HG02642 (cell line): ENCODE measurements at regions not wholly inside any gene's neighbourhood (a gene's known extent, or its start where the extent isn't known, plus 50 kb on each side); places are given as distances from the start of the nearest gene placed in this dataset.

Source experiments
- ATAC-seq: cut with Tn5 transposase; IDR thresholded peaks from one replicate; pipeline ENCODE4 v1.9.1; 2021; ENCODE audit warnings: mild to moderate bottlenecking; ENCODE audit not compliant: unreplicated experiment, poor library complexity

DNA sequence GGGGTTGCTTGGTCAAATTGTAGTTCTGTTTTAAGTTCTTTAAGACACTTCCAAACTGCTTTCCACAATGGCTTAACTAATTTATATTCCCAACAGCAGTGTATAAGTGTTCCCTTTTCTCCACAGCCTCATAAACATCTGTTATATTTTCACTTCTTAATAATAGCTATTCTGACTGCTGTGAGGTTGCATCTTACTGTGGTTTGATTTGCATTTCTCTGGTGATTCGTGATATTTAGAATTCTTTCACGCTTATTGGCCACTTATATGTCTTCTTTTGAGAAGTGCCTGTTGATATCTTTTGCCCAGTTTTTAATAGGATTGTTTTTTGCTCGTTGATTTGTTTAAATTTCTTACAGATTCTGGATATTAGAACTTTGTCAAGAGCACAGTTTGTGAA is 278.6 kb upstream of the ITM2A start:
- ATAC-seq = no peak

DNA sequence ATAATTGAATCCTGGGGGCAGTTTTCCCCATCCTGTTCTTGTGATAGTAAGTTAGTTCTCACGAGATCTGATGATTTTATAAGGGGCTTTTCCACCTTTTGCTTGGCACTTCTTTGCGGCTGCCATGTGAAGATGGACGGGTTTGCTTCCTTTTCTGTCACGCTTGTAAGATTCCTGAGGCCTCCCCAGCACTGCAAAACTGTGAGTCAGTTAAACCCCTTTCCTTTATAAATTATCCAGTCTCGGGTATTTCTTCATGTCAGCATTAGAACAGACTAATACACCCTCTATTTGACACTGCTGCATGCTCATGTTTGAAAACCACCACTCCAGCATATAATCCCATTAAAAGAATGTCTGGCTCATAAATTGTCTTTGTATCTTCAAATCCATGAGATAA is 264.4 kb upstream of the ITM2A start:
- no peak for ATAC-seq

DNA sequence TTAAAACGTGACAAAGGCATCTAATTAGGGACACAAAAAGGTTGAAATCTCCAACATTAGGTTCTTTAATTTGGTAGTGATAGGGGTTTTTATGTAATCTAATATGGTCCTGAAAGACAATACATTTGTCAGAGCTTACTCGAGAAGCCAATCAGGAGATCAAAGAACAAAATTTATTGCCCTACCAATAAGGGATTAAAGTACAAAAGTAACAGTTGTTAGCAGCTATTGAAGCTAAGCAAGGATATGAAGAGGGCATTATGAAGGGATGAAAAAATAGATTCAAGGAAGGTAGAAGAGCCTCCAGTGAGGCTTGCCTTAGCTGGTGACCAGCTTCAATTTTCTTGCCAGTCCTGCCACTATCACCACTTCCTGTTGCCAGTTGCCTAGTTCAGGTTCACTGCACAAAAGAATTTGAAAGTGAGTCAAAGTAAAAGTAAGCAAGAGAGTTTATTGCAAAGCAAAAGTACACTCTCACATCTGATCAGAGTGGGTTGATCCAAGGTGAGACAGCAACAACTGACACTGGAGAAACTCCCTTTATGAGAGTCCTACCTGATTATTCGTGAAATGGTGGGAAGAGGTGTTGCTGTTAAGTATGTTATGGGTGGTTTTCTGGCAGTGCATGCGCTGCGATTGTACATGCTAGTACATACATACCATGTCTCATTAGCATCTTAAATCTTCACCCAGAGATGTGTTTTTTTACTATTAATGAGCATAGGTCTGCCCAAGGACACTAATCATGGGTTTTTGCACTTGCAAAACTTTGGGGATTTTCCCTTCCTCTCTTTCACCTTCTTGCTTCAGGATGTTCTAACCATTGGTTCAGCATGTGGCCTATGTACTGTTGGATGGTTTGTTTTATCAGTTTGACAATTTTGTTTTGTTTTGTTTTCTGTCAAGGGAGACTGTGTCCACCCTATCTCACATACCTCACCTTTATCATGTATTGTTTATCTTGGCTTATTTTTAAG is 263.2 kb upstream of the ITM2A start:
- ATAC-seq = peak; percentile 61

DNA sequence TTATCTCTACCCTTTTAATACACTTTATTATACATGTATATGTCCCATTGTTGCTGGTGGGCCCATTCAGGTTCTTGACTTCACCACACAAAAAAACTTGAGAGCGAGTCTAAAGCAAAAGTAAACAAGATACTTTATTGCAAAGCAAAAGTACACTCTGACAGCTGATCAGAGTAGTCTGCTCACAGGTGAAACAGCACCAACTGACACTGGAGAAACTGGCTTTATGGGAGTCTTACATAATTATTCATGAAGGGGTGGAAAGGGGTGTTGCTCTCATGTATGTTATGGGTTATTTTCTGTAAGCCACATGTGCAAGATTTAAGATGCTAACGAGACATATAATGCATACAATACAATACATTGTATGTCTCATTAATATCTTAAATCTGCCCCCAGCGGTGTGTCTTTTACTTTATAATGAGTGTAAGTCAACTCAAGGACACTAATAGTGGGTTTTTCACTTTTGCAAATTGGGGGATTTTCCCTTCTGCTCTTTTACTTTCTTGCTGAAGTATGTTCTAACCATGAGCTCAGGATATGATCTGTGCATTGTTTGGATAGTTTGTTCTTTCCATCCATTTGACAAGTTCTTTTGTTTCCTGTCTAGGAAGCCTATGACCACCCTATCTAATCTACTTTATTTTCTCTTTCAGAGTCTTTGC is 256.1 kb upstream of the ITM2A start:
- ATAC-seq = no peak

DNA sequence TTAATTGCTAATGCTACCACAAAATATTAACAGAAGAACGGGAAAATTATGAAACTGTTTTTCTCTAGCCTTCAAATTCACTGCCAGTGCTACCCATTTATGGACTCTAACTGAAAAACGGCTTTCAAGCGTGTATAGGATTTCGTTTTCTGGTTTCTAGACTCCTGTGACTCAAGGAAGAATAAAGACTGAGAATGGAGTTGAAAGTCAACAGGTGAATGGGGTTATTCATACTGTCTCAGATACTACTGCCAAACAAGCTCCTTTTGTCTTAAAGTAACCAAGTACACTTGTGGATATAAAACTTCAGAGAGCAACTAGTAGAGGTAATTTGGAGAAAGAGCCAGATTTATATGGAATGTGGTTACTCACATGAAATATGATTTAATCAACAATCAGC is 251.1 kb upstream of the ITM2A start:
- ATAC-seq = no peak

DNA sequence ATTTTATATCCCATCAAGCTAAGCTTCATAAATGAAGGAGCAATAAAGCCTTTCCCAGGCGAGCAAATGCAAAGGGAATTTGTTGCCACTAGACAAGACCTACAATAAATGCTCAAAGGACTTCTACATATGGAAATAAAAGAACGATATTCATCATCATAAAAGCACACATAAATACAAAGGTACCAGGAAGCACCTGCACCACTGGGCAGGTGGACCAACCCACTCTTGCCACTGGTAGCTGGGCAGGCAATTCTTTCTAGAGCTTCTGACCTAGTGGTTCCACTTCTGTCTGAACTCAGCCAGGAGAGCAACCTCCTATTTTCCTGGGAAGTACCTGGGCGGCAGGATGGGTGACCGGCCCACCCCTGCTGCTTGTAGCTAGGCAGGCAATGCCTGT is 237.2 kb upstream of the ITM2A start:
- no peak for ATAC-seq

DNA sequence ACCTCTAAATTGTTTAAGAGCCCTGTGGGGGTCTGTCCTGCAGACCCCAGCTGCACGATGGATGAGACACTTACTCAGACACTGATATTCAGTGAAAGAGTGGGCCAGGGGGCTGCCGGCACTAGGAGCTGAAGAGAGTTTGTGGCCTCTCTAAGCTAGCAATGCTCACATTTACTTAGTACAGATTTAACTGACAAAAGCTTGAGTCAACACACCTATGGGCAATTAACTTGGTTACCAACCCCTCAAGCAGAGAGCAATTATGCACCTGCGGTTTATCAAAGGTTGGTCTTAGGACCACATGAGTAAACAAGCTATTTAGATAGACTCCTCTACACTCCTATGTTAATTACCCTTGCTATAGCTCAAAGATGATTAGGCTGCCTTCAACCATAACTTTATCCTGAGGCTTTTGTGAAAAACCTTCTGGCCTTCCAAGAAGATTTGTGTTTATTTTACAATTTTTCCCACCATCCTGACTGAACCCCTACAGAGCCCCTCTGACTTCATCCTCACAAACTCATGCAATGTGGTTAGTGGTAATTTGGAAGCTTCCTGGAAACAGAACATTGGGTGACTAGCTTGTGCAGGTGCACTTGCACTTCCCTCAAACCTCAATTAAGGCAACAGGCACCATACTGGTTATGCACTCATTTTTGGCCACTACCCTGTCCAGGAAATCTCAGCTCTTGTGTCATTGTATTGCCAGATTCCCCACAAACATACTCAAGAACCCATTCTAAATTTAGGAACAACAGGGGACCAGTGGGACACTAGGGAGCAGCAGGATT is 234.4 kb upstream of the ITM2A start:
- ATAC-seq = no peak

DNA sequence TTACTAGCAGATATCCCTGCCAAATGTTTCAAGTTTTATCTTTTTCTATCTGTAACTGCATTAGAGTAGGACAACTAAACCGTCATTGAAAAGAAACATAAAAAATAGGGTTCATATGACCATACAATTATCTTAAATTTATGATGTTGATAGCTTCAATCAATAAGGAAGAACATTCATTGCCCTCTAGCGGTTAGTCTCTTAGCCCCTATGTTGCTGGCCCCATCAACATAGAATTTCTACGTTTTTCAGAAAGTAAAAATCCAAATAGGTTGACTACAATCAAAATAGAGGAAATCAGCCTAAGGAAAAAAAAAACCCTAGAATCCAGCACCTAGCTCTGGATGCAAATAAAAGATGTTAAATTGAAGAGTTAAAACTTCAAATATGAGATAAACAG is 225.1 kb upstream of the ITM2A start:
- ATAC-seq = no peak

DNA sequence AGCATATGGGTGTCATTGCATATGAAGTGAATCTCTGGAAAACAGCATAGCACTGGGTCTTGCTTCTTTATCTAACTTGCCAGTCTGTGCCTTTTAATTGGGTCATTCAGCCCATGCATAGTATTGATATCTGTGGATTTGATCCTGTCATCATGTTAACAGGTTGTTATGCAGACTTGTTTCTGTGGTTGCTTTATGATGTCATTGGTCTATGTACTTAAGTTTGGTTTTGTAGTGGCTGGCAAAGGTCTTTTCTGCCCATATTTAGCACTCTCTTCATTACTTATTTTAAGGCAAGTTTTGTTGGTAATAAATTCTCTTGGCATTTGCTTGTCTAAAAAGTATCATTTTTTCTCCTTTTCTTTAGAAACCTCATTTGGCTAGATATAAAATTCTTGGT is 221.1 kb upstream of the ITM2A start:
- ATAC-seq = no peak

DNA sequence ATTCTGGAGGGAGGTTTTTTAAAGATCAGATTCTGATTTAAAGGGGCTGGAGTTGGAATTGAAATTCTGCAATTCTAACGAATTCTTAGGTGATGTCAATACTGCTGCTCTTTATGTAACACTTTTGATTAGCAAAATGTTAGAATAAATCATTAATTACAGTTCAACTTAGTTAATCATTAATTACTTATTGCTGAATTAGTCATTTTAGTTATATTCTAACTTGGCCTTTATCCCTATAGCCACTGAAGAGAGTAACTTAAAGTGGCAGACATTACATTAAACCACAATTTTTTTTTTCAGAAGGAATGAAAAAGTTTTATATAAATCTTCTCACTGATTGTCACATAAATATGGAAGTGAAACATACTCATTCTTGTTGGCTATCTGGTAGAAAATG is 206.6 kb upstream of the ITM2A start:
- no peak for ATAC-seq

DNA sequence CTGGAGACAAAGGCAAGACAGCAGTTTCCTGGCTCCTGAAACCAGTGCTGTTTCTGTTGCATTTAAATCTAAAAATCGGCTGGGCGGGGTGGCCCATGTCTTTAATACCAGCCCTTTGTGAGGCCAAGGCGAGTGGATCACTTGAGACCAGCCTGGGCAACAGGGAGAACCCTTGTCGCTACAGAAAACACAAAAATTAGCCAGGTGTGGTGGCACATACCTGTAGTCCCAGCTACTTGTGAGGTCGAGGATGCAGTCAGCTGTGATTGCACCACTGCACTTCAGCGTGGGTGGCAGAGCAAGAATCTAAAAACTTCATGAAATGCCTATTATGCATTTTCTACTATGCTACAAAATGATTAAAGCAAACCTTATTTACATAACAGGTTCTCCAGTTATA is 205.4 kb upstream of the ITM2A start:
- ATAC-seq = no peak

DNA sequence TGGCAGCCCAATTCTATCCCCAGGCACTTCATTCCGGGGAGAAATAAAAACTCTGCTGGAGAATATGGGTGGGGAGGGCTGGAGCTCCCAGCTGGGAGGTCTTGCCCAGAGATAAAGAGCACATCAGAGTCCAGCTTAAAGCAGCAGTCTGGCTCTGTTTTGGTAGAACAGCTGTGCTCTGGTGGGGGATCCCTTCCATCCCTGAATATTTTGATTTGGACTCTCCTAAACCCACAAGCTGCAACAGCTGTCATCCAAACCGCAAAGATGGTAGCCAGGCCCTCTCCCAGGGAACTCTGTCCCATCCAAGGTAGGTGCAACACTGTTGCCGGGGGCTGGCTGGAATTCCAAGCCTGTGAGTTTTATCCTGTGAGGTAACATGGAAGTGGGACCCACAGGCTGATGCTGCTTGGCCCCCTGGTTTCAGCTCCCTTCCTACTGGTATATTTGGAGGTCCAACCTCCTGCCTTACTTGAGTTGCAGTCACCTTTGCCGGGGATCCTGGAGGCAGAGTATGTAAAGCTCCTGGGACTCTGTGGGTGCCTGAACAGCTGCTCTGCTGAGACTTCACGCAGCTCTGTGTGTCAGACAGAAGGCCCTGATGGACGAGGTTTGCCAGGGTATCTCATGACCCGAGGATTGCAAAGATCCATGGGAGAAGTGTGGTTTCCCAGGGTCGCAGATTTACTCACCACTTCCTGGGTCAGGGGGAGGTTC is 203.5 kb upstream of the ITM2A start:
- ATAC-seq = no peak

DNA sequence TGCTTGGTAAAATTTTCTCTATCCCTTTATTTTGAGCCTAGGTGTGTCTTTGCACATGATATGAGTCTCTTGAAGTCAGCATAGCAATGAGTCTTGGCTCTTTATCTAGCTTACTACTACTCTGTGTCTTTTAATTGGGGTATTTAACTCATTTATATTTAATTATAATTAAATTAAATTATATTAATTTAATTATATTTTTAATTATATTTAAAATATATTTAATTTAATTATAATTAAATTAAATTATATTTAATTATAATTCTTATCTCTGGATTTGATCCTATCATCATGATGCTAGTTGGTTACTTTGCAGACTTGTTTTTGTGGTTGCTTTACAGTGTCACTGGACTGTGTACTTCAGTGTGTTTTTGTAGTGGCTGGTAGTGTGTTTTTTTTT is 201.2 kb upstream of the ITM2A start:
- ATAC-seq = no peak

DNA sequence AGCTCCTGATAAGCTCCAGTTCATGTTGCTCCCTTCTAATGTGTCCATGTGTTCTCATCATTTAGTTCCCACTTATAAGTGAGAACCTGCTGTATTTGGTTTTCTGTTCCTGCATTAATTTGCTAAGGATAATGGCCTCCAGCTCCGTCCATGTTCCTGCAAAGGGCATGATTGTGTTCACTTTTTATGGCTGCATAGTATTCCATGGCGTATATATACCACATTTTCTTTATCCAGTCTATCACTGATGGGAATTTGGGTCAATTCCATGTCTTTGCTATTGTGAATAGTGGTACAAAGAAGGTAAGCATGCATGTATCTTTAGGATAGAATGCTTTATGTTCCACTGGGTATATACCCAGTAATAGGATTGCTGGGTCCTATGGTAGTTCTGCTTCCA is 197.2 kb upstream of the ITM2A start:
- no peak for ATAC-seq

DNA sequence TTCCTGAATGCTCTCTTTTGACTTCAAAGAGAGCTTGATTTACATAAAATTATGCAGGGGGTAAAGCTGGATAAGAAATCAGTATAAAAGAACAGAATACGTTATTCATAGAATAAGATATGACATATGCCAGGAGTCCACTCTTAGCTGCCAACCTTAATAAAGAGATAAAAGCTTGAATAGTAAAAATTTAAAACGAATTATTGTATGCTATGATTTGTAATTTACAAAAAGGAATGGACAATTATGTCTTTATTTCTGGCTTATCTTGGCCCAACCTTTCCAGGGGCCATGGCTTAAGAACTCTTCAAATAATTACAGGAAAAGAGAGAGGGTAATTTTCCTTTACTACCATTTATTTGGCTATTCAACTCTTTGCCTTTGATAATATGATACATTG is 192.2 kb upstream of the ITM2A start:
- ATAC-seq = no peak

DNA sequence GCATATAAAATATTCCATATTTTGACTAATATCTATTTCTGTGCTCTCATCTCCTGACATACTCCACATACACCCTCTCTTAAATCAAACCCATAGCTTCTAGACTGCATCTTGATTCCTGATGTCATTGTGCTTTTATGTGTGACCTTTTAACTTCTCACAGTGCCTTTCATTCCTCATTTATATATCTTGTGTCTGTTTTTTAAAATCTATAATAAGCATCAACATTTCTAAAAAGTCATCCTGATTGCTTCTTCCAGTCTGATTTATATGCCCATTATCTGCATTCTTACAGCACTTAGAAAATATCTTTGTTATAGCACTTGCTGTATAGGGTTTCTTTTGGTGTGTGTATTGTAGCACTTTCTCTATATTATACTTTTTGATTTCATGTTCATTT is 190.1 kb upstream of the ITM2A start:
- ATAC-seq = no peak

DNA sequence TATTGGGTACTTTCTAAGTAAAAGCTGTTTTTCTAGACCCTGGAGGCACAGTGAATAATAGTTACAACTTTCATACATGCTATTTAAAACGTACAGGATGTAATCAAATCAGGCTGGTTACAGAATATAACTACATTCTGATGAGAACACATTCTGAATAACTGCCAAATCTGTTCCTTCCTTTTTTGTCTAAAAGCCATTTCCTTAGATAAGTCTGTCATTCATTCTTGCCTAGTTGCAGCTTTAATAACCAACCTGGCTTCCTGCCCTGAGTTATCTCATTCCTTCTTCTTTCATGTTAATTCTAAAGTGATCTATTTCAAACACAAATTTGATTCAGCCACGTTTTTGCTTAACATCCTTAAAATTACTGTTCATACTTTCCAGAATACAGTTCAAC is 189.7 kb upstream of the ITM2A start:
- no peak for ATAC-seq

DNA sequence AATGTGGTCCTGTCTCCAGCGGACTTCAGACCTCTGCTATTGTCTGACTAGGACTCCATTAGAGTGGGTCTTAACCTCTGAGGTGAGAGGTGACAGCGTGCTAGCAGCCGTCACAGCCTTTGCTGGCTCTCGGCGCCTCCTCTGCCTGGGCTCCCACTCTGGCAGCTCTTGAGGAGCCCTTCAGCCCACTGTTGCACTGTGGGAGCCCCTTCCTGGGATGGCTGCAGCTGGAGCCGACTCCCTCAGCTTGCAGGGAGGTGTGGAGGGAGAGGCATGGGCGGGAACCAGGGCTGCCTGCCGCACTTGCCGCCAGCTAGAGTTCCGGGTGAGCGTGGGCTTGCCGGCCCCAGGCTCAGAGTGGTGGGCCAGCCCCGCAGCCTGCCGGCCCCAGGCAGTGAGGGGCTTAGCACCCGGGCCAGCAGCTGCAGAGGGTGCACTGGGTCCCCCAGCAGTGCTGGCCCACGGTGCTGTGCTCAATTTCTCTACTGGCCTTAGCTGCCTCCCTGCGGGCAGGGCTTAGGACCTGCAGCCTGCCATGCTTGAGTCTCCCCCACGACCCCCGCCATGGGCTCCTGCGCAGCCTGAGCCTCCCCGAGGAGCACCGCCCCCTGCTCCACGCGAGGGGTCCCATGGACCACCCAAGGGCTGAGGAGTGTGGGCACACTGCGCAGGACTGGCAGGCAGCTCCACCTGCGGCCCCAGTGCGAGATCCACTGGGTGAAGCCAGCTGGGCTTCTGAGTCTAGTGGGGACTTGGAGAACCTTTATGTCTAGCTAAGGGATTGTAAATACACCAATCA is 163.4 kb upstream of the ITM2A start:
- ATAC-seq = no peak

DNA sequence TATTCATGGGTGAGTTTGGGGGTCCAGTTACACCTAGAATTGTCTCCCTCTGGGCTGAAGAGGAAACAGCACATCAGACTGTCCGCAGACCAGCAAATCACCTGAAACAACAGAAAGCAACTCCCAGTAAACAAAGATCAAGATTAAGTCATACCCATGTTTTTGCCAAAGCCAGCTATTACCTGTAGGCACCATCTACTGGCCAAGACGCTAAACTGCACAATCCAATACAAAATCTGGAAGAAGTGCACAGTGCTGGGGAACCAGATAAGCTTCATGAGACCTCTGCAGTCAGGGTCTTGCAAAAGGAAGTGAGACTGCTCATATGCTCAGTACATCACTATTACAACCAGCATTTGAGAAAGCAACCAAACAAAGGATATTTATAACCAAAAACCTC is 157.5 kb upstream of the ITM2A start:
- ATAC-seq = no peak

DNA sequence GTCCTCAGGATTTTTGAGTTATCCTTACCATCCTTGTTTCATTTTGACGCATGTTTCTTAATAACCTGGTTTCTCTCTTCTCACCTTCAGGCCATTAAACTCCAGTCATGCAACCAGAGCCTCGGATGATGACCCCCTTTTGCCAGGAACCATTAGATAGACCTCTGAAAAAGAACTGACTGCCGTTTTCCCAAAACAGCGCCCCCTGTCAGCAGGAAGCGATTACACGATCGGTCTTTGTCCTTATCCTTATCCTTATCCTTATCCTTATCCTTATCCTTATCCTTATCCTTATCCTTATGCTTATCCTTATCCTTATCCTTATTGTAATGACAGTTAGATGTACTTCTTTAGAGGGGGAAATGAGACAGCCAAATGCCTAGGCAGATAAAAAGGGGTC is 148.4 kb upstream of the ITM2A start:
- ATAC-seq = no peak
